GM23338 (cell line): ENCODE measurements at regions not wholly inside any gene's neighbourhood (a gene's known extent, or its start where the extent isn't known, plus 50 kb on each side); places are given as distances from the start of the nearest gene placed in this dataset.

ENCODE experiments used
- ATAC-seq: fragments of 200-7000 bp; cut with Tn5 transposase; 3 replicates; pipeline ENCODE4 v1.9.1; 2020
- DNase-seq: peaks from one replicate; pipeline ENCODE4 v3.0.0-alpha.2; 2015; ENCODE audit warnings: low spot score
- H2AFZ ChIP-seq: fragments of 200-600 bp; sonication (generic); 2 replicates; pipeline ENCODE4 v1.8.0; 2016; ENCODE audit warnings: antibody characterized with exemption, mild to moderate bottlenecking, moderate library complexity
- H3F3A ChIP-seq: fragments of 200-600 bp; sonication (generic); replicated peaks from 2 replicates; pipeline ENCODE4 v1.8.0; 2017; ENCODE audit warnings: antibody characterized with exemption, mixed run types, low read depth
- H3K27ac ChIP-seq: fragments of 200-600 bp; sonication (generic); 2 replicates; pipeline ENCODE4 v1.6.1; 2016; ENCODE audit warnings: low read depth
- H3K27me3 ChIP-seq: fragments of 200-600 bp; sonication (generic); 2 replicates; pipeline ENCODE4 v1.8.0; 2016; ENCODE audit warnings: mild to moderate bottlenecking, mixed run types, moderate library complexity; ENCODE audit not compliant: insufficient read depth
- H3K36me3 ChIP-seq: fragments of 200-600 bp; sonication (generic); 2 replicates; pipeline ENCODE4 v1.8.0; 2016; ENCODE audit warnings: mild to moderate bottlenecking; ENCODE audit not compliant: insufficient read depth
- H3K4me1 ChIP-seq: fragments of 200-600 bp; sonication (generic); 2 replicates; pipeline ENCODE4 v1.8.0; 2016; ENCODE audit warnings: mild to moderate bottlenecking, moderate library complexity; ENCODE audit not compliant: insufficient read depth
- H3K4me2 ChIP-seq: fragments of 200-600 bp; sonication (generic); 2 replicates; pipeline ENCODE4 v1.7.1; 2017; ENCODE audit warnings: mixed run types
- H3K4me3 ChIP-seq: fragments of 200-600 bp; sonication (generic); 2 replicates; pipeline ENCODE4 v1.6.1; 2016; ENCODE audit warnings: mixed run types
- H3K79me2 ChIP-seq: fragments of 200-600 bp; sonication (generic); replicated peaks from 2 replicates; pipeline ENCODE4 v1.8.0; 2017; ENCODE audit warnings: mild to moderate bottlenecking; ENCODE audit not compliant: insufficient read depth
- H3K9me2 ChIP-seq: fragments of 200-600 bp; sonication (generic); 2 replicates; pipeline ENCODE4 v1.8.0; 2017; ENCODE audit not compliant: insufficient read depth
- H4K20me1 ChIP-seq: fragments of 200-600 bp; sonication (generic); replicated peaks from 2 replicates; pipeline ENCODE4 v1.8.0; 2017; ENCODE audit warnings: mild to moderate bottlenecking; ENCODE audit not compliant: insufficient read depth
- H3K27ac Mint-ChIP-seq: 2 replicates; pipeline ENCODE4 v1.8.0; 2020; ENCODE audit warnings: inconsistent platforms, mild to moderate bottlenecking, moderate library complexity, mixed read lengths
- H3K27me3 Mint-ChIP-seq: 3 replicates; pipeline ENCODE4 v1.8.0; 2022; ENCODE audit warnings: low read depth, mild to moderate bottlenecking, moderate library complexity, mixed read lengths, inconsistent platforms; ENCODE audit not compliant: insufficient read depth, poor library complexity
- H3K36me3 Mint-ChIP-seq: 3 replicates; pipeline ENCODE4 v1.8.0; 2021; ENCODE audit warnings: low read depth, mild to moderate bottlenecking, inconsistent platforms, moderate library complexity, mixed read lengths
- H3K4me1 Mint-ChIP-seq: 3 replicates; pipeline ENCODE4 v1.8.0; 2020; ENCODE audit warnings: mild to moderate bottlenecking, inconsistent platforms, mixed read lengths
- H3K4me3 Mint-ChIP-seq: 3 replicates; pipeline ENCODE4 v1.8.0; 2021; ENCODE audit warnings: moderate library complexity, mild to moderate bottlenecking, inconsistent platforms, mixed read lengths
- H3K9me3 Mint-ChIP-seq: 3 replicates; pipeline ENCODE4 v1.8.0; 2020; ENCODE audit warnings: moderate library complexity, mild to moderate bottlenecking, inconsistent platforms, mixed read lengths
- EZH2phosphoT487 ChIP-seq: fragments of 200-600 bp; sonication (generic); IDR thresholded peaks from one replicate; pipeline ENCODE4 v1.8.1; 2018; ENCODE audit warnings: antibody characterized with exemption; ENCODE audit not compliant: unreplicated experiment
- NANOG ChIP-seq: IDR thresholded peaks from 2 replicates; pipeline ENCODE4 v1.6.1; 2016; ENCODE audit warnings: antibody characterized with exemption, borderline replicate concordance
- POLR2AphosphoS5 ChIP-seq: IDR thresholded peaks from 2 replicates; pipeline ENCODE4 v1.6.1; 2016; ENCODE audit warnings: antibody characterized with exemption, low read depth
- STAT1 ChIP-seq: IDR thresholded peaks from one replicate; pipeline ENCODE4 v1.6.1; 2016; ENCODE audit warnings: antibody characterized with exemption; ENCODE audit not compliant: unreplicated experiment
- ZNF114 ChIP-seq: fragments of 250-450 bp; sonication (Bioruptor Pico); IDR thresholded peaks from 2 replicates; pipeline ENCODE4 v1.5.0; 2020; ENCODE audit warnings: mild to moderate bottlenecking, moderate library complexity
- ZNF331 ChIP-seq: fragments of 250-450 bp; sonication (Bioruptor Pico); IDR thresholded peaks from 2 replicates; pipeline ENCODE4 v1.5.0; 2020; ENCODE audit warnings: low read depth, mild to moderate bottlenecking, moderate library complexity
- TF ChIP-seq, protein P1 (sequence below): IDR thresholded peaks from one replicate; pipeline ENCODE4 v1.6.1; 2018; ENCODE audit warnings: antibody characterized with exemption; ENCODE audit not compliant: unreplicated experiment
- TF ChIP-seq, protein P2 (sequence below), 2 experiments: fragments of 200-600 bp in 1 of 2; sonication (generic) in 1 of 2; conservative IDR thresholded peaks; 2 replicates each; pipeline versions ENCODE4 v1.5.1 to v1.6.1; 2016 to 2017; ENCODE audit warnings: antibody characterized with exemption in 2 of 2, low read depth in 2 of 2, mild to moderate bottlenecking in 2 of 2, moderate library complexity in 1 of 2

DNA sequence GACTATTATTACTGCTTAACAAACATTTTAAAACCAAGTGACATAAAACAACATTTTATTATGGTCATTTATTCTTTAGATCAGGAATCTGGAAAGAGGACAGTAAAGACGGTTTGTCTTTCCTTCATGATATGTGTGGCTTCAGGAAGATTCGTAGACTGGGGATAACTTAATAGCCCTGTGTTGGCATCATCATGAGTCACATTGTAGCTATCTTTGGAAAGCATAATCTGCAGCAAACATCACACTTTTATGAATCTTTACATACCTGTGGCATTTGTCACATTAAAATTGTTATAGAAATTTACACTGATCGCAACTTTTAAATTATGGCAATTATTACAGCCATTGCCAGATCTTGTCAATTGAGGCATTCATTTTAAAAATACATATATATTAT lies 397.1 kb downstream of the NOVA1 start:
- TF ChIP-seq, protein P1, sequence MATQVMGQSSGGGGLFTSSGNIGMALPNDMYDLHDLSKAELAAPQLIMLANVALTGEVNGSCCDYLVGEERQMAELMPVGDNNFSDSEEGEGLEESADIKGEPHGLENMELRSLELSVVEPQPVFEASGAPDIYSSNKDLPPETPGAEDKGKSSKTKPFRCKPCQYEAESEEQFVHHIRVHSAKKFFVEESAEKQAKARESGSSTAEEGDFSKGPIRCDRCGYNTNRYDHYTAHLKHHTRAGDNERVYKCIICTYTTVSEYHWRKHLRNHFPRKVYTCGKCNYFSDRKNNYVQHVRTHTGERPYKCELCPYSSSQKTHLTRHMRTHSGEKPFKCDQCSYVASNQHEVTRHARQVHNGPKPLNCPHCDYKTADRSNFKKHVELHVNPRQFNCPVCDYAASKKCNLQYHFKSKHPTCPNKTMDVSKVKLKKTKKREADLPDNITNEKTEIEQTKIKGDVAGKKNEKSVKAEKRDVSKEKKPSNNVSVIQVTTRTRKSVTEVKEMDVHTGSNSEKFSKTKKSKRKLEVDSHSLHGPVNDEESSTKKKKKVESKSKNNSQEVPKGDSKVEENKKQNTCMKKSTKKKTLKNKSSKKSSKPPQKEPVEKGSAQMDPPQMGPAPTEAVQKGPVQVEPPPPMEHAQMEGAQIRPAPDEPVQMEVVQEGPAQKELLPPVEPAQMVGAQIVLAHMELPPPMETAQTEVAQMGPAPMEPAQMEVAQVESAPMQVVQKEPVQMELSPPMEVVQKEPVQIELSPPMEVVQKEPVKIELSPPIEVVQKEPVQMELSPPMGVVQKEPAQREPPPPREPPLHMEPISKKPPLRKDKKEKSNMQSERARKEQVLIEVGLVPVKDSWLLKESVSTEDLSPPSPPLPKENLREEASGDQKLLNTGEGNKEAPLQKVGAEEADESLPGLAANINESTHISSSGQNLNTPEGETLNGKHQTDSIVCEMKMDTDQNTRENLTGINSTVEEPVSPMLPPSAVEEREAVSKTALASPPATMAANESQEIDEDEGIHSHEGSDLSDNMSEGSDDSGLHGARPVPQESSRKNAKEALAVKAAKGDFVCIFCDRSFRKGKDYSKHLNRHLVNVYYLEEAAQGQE: no peak
- no peak for TF ChIP-seq STAT1
- no peak for TF ChIP-seq ZNF114 (CRISPR knock-in tag)
- no peak overlapping the region for H3K4me3 ChIP-seq
- ATAC-seq (no peak), DNase-seq (no peak)
- H2AFZ ChIP-seq: no peak overlapping the region
- no peaks in the 10 kb centered on the region for H3F3A ChIP-seq
- Mint-ChIP-seq H3K27me3 (peaks cover 7% of the 10 kb centered on the region), H3K27ac (no peak overlapping the region), H3K9me3 (no peaks in the 10 kb centered on the region), H3K4me1 (peaks cover 12% of the 10 kb centered on the region; the same call in 2 of the 3 replicates), H3K4me3 (no peak overlapping the region), H3K36me3 (no peaks in the 10 kb centered on the region)
- H3K36me3 ChIP-seq: no peaks in the 10 kb centered on the region
- H3K4me1 ChIP-seq: 0 out of 2 replicates have a peak, but pooled peaks cover 3% of the 10 kb centered on the region
- peaks cover 20% of the 10 kb centered on the region; the same call in 1 of the 2 replicates for H3K9me2 ChIP-seq
- H3K27me3 ChIP-seq: peaks cover 25% of the 10 kb centered on the region
- H3K27ac ChIP-seq: no peak overlapping the region
- no peak overlapping the region for H3K4me2 ChIP-seq
- H3K79me2 ChIP-seq: no peaks in the 10 kb centered on the region
- no peaks in the 10 kb centered on the region for H4K20me1 ChIP-seq

DNA sequence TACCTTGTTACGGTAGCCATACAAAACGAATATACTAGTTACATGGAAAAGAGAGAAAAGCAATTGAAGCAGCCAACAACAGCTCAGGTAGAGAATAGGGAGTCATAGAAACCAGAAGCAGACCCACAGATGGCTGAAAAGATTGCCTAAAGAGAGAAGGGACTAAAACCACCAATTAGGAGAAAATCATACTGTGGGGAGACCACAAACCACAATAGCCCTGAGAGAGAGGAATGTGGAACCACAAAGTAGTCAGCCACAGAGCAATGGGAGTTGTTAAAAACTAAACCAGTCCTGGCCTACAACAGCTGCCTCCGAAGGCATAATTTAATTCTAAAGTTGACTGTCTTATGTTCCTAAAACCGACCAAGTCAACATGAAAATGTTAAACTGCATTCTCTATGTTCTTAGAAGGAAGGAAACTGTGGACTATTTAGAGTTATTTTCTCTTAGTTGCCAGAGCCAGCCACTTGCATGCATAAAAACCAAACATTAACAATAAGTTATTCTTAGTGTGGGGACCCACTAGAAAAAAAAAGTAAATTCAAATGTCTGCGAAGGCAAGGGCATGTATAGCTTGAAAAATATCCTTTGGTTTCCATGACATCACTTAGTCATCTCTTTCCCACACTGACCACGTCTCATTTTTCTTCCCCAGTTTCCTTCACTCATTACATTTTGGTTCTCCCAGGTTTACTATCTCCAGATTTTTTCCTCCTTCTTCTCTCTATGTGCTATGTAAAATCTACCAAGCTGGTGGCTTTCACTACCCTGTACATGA lies 398.1 kb downstream of the NOVA1 start:
- H3K27ac Mint-ChIP-seq: no peak overlapping the region
- Histone ChIP-seq H3K9me2 (peaks cover 20% of the 10 kb centered on the region; the same call in 1 of the 2 replicates), H3K4me1 (no peaks in the 10 kb centered on the region), H3K4me2 (no peak overlapping the region), H3K27ac (no peak overlapping the region), H2AFZ (no peak overlapping the region), H3K36me3 (no peaks in the 10 kb centered on the region), H3K4me3 (no peak overlapping the region), H3F3A (no peaks in the 10 kb centered on the region), H4K20me1 (no peaks in the 10 kb centered on the region), H3K79me2 (no peaks in the 10 kb centered on the region), H3K27me3 (peaks cover 16% of the 10 kb centered on the region)
- peaks cover 3% of the 10 kb centered on the region for H3K27me3 Mint-ChIP-seq
- no peak overlapping the region for H3K4me3 Mint-ChIP-seq
- H3K9me3 Mint-ChIP-seq: no peaks in the 10 kb centered on the region
- no peak for ATAC-seq
- DNase-seq: no peak
- TF ChIP-seq NANOG: no peak
- TF ChIP-seq EZH2phosphoT487: no peak
- no peak for TF ChIP-seq STAT1
- TF ChIP-seq ZNF331 (CRISPR knock-in tag): no peak
- TF ChIP-seq, protein P2, sequence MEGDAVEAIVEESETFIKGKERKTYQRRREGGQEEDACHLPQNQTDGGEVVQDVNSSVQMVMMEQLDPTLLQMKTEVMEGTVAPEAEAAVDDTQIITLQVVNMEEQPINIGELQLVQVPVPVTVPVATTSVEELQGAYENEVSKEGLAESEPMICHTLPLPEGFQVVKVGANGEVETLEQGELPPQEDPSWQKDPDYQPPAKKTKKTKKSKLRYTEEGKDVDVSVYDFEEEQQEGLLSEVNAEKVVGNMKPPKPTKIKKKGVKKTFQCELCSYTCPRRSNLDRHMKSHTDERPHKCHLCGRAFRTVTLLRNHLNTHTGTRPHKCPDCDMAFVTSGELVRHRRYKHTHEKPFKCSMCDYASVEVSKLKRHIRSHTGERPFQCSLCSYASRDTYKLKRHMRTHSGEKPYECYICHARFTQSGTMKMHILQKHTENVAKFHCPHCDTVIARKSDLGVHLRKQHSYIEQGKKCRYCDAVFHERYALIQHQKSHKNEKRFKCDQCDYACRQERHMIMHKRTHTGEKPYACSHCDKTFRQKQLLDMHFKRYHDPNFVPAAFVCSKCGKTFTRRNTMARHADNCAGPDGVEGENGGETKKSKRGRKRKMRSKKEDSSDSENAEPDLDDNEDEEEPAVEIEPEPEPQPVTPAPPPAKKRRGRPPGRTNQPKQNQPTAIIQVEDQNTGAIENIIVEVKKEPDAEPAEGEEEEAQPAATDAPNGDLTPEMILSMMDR (conservative IDR thresholded peaks at IDR 0.05; ENCODE audit: low read depth in 2 of 2): no peak
- no peak for TF ChIP-seq POLR2AphosphoS5
- H3K4me1 Mint-ChIP-seq: peaks cover 12% of the 10 kb centered on the region; the same call in 2 of the 3 replicates
- H3K36me3 Mint-ChIP-seq: no peaks in the 10 kb centered on the region
